ENCODE measurements at regions not wholly inside any gene's neighbourhood (a gene's known extent, or its start where the extent isn't known, plus 50 kb on each side); places are given as distances from the start of the nearest gene placed in this dataset.

DNA sequence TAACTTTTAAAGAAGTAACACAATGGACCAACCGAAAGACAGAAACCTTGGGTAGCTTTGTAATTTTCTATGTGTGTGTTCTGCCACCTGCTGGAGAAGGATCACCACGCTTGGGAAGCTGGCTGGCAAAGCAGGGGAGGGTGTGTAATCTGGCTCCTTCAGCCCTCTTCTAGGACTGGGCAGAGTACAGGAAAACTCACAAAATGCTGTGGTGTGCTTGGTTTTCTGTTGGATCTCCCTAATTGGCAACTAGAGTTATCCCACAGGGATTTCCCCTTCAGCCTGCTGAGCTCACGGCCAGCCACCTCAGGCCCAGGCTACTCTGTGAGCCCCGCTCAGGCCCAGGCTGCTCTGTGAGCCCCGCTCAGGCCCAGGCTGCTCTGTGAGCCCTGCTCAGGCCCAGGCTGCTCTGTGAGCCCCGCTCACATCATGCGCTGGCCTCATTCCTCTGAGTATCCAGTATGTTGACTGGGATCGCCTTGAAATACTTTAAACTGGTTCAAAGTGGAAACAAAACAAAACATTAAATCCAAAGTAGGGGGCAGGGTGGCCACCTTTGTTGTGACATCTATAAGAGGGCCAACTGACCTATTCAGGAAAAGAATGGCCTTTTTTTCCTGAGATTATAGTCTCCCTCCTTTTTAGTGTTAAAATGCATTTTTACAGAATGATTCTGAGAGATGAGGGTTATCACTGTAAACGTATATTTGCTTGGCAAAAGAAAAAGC, 52.0 kb upstream of the RNU6-8 start:
- peak; percentile 20 for DNase-seq

DNA sequence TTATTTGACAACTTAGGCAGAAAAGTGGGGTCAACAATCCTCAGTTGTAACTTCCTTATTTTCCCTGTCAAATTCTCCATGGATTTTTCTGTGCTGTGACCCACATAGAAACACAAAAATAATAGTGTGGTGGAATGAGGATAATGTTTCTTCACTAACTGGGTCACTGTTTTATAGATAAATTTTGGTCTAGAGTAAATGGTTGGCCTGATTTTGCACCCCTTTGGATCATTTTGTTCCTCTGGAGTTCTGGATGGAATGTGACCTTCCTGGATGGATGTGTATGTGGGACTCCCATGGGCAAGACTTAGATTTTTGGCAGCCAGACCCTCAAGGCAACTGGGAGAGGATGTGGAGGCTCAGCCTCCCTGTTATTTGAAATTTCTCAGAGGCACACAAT, 52.7 kb upstream of the RNU6-8 start:
- no peak for DNase-seq

DNA sequence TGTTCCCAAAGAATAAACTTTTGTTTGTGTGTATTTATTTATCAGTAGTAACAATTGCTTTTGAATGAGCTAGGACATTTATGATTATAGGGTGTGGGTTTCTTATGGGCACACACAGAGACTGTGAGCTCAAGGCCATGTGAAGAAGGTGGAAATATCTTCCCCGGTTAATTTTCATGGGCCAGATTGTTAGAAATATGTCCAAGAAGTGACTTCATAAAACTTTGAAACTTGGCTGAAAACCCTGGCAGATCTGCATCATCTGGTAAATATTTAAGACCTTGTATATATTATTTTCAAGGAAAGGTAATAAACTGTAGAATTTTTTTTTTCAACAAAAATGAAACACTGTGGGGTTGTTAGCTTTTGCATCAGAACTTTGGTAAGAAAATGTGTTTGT, 53.5 kb upstream of the RNU6-8 start:
- no peak for DNase-seq

DNA sequence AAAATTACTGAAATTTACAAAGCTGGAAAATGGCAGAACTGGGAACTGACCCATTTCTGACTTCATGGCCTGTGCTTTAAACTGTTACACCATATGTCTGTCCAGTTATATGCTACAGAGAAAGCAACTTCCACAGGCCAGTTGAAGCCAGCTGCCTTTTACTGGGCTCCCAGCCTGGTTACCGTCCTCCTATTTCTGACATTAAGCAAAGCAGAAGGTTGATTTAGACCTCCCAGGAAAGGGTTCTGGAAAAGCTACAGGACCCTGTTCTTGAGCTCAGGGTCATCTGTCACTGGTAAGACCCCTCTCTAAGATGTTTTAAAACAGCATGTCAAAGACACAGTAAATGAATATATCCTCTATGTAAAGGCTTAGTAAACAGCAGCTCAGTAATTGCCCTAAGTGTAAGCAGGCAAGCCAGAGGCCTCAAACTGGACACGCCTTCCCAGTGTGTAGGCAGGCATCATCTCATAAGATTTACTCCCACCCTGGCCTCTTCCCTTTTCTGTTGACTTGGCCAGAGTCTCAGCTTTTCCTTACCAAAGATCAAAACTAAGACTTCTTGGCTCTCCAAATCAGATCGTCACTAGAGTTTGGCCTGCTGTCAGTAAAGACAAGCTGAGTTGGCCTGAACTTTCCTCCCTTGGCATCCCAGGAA, 55.4 kb upstream of the RNU6-8 start:
- no peak for DNase-seq

DNA sequence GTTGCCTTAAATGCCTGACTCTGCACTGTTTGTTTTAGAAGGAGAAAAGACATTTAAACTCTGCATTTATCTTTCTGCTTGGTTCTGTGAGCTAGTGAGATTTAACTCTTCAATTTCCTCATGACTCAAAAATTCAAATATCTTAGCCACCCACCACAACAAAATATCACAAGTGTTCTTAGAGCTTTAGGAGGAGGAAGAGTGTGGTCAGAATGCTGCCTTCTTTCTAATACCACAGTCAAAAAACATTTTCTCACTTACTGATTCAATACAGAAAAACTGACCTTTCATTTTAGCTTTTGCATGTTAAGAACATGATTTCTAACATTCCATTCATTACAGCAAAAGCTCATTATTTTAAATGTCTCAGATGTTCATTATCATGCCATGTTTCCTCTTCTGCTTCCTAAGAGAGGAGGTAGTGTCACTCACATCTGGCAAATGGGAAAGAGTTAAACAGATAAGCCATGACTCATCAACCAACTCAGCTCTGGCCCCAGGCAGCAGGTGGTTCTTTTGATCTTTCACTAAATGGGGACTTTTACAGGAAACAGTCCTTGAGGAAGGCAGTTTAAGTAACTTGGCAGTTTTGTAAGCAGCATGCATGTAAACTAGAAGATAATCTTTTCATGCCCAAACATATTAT, 56.4 kb upstream of the RNU6-8 start:
- no peak for DNase-seq

DNA sequence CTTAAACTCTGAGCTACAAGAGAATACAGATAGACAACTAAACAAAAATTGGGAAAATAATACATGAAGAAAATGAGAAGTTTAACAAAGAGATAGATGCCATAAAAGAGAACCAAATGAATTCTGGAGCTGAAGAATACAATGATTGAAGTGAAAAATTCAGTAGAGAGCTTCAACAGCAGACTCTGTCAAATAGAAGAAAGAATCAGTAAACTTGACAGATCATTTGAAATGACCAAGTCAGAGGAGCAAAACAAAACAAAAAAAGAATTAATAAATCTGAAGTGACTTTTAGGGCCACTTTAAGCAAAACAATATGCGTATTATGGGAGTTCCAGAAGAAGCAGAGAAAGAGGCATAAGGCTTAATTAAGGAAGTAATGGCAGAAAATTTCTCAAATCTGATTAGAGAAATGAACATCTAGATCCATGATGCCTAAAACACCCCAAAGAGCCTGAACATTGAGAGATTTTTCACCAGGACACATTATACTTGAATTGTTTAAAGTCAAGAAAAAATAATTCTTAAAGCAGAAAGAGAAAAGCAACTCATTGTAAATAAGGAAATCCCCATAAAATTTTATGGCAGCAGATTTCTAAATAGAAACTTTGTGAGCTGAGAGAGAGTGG, 61.0 kb upstream of the RNU6-8 start:
- DNase-seq, result no peak

DNA sequence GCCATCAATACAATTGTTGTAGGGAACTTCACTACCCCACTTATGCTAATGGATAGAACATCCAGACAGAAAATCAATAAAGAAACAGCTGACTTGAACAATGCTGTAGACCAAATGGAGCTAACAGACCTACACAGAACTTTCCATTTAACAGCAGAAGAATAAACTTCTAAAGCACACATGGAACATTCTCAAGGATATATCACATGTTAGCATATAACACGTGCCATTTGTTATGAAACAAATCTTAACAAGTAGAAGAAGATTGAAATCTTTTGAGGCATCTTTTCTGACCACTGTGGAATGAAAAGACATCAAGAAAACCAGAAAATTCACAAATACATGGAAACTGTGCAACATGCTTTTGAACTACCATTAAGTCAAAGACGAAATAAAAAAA, 62.5 kb upstream of the RNU6-8 start:
- no peak for DNase-seq

DNA sequence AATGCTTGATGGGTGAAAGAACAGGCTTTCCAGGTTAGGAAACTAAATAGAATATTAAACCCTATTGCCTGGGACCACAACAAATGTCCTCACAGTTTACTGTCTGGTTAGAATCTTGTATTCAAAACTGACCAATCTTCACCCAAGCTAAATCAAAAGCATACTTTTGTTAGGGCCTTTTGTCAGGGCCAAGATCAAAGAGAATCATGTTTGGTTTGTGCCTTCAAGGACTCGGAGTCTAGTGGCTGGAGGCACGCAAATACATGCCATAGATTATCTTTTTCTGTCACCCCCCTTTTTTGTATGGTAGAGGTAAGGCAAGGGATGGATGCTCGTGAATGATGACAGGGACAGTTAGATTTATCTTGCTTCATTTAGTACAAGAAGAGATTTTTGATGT, 51.1 kb upstream of the AKAP6 start:
- no peak for DNase-seq

All from KG1 (cell line).